ENCODE measurements at regions not wholly inside any gene's neighbourhood (a gene's known extent, or its start where the extent isn't known, plus 50 kb on each side); places are given as distances from the start of the nearest gene placed in this dataset.

DNA sequence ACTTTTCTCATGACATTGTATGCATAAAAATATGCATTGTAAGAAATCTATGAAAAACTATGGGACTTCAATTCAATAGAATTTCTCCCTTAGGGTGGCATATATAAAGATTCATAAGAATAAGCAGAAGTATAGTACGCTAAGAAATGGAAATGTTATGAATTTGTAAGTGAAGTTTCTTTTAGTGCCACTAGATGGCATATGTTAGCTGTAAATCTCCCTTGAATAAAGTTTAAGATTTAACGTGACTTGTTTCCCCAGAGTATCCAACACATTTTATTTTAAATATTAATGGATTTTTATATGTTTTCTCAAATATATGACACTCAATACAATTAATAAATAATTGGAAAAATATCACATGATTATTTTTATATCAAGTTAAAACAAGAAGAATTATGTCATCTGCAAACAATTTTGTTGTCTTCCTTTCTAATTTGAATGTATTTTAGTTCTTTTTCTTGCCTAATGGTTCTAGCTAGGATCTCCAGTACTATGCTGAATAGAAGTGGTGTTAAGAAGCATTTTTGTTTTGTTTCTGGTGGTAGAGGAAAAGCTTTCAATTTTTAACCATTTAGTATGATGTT, 287.2 kb downstream of the HGF start:
- TF ChIP-seq, protein P1, sequence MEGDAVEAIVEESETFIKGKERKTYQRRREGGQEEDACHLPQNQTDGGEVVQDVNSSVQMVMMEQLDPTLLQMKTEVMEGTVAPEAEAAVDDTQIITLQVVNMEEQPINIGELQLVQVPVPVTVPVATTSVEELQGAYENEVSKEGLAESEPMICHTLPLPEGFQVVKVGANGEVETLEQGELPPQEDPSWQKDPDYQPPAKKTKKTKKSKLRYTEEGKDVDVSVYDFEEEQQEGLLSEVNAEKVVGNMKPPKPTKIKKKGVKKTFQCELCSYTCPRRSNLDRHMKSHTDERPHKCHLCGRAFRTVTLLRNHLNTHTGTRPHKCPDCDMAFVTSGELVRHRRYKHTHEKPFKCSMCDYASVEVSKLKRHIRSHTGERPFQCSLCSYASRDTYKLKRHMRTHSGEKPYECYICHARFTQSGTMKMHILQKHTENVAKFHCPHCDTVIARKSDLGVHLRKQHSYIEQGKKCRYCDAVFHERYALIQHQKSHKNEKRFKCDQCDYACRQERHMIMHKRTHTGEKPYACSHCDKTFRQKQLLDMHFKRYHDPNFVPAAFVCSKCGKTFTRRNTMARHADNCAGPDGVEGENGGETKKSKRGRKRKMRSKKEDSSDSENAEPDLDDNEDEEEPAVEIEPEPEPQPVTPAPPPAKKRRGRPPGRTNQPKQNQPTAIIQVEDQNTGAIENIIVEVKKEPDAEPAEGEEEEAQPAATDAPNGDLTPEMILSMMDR (IDR thresholded peaks at IDR 0.05; ENCODE audit: low read length) = peak; percentile 68
- TF ChIP-seq EZH2 (IDR thresholded peaks at IDR 0.05; ENCODE audit: borderline replicate concordance, low read length) = no peak

All from OCI-LY1 (cell line).